OCI-LY7 (cell line): ENCODE measurements at regions not wholly inside any gene's neighbourhood (a gene's known extent, or its start where the extent isn't known, plus 50 kb on each side); places are given as distances from the start of the nearest gene placed in this dataset.

Experiments
- CTCF ChIP-seq: fragments of 200-600 bp; sonication (generic); conservative IDR thresholded peaks from 2 replicates; pipeline ENCODE4 v1.5.1; 2014; ENCODE audit warnings: mild to moderate bottlenecking, antibody characterized with exemption, low read length, moderate library complexity, mixed read lengths
- EZH2phosphoT487 ChIP-seq: fragments of 200-600 bp; sonication (generic); IDR thresholded peaks from 2 replicates; pipeline ENCODE4 v1.6.1; 2018; ENCODE audit warnings: low read depth, borderline replicate concordance, mild to moderate bottlenecking, mixed run types, antibody characterized with exemption, low read length, moderate library complexity, mixed read lengths

- no peak for TF ChIP-seq CTCF
- no peak for TF ChIP-seq EZH2phosphoT487
These were observed 117.7 kb upstream of the P2RY1 start for GRCh38 chr3:152717252-152717651.
